Posterior cingulate gyrus (tissue), 11 donors: ENCODE measurements at regions not wholly inside any gene's neighbourhood (a gene's known extent, or its start where the extent isn't known, plus 50 kb on each side); places are given as distances from the start of the nearest gene placed in this dataset.
"Not testable (repeated sequence)": the region's sequence is repeated elsewhere in the genome, so short reads cannot be mapped to it uniquely, and the experiment has no call there.

ENCODE experiments used
- DNase-seq, 10 donors: peaks; one replicate each; pipeline versions ENCODE4 v3.0.0 to v3.0.0-alpha.2; 2020 to 2021; ENCODE audit warnings: mixed read lengths in 3 of 10
- intact Hi-C: fragments of 100-400 bp; cut with DNase I; formaldehyde crosslinking; loops from one replicate; pipeline ENCODE4 v1.15.1; 2023

DNA sequence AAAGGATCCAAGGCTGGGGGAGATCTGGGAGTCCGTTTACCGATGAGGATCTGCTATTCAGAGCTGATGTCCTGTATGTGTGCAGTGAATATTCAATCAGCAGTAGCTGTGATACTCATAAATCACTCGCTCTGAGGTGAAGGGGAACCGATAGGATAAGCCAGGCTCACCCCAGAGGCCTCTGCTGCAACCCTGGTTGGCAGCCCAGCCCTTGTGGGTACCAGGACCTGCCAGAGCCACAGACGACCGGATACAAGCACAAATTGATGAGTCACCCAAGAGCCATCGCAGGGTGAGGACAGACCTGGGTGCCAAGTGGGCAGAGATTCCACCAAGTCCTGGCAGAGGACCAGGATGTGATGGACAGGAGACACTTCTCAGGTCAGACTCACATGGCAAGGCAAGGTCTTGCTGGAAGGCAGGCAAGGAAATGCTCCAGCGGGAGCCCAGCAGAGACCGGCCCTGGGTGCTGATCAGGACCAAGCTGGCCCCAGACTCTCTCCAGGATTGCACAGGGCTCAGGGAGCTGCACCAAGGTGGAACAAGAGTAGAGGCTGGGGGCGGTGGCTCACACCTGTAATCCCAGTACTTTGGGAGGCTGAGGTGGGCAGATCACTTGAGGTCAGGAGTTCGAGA is 112.2 kb upstream of the ZNF479 start:
- DNase-seq: peak in 1 of 10 donors; percentile 52
- intact Hi-C loops: not testable (repeated sequence)

DNA sequence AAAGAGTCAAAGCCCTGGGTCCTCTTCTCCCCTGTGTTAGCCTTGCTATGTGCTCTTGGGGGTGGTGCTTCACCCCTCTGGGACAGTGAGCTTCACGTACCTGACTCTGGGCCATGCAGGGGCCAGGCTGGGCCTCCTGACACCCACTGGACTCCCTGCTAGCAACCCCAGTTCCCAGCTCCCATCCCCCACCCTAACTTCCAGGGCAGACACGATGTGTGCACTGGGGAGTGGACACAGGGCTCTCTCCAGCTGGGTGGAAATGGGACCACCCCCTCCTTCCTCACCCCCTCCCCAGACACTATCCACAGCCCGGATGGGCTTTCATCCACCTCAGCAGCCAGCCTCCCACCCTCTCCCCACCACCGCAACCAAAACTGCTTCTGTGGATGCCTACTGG is 113.0 kb upstream of the ZNF479 start:
- DNase-seq: no peak
- intact Hi-C loops: no loop called here

GRCh38 chr7:57250801-57251200 is 118.6 kb upstream of the ZNF479 start:
- DNase-seq: no peak
- intact Hi-C loops: no loop called here

- DNase-seq: no peak
- intact Hi-C loops: no loop called here
Measured at GRCh38 chr7:57256637-57257375, 124.6 kb upstream of the ZNF479 start.

DNA sequence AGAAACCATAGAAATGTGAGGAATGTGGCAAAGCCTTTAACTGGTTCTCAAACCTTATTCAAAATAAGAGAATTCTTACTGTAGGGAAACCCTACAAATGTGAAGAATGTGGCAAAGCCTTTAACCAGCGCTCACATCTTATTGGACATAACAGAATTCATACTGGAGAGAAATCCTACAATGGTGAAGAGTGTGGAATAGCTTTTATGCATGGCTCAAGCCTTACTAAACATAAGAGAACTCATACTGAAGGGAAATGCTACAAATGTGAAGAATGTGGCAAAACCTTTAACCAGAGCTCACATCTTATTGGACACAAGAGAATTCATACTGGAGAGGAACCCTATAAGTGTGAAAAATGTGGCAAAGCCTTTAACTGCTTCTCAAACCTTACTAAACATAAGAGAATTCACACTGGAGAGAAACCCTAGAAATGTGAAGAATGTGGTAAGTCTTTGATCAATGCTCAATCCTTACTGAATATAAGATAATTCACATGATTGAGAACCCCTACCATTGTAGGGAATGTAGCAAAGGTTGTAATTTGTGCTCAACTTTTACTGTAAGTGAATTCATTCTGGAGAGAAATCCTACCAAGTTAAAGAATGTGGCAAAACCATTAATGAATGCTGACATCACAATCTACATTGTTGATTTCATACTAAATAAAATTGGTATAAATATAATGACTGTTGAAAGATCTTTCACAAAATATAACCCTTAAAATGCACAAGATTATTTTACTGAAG is 142.5 kb upstream of the ZNF479 start:
- intact Hi-C loops: no loop called here
- DNase-seq: no peak

DNA sequence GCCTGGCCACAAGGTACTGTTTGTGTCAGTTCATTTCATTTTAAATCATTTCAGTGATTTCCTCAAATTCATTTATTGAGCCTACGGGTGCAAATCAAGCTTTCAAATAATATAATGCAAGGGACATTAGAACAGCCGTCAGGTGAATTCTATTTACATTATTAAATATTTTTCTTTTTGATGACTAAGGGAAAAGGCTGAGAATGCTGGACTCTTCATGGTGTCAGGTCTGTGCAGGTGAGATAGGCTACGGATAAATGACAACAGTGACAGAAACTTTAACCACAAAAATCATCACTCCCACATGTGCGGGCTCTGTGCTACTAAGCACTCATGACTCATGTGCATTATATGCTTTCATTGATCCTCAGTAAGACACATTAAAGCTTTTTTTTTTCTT is 149.2 kb upstream of the ZNF716 start:
- intact Hi-C loops: no loop called here
- DNase-seq: no peak

DNA sequence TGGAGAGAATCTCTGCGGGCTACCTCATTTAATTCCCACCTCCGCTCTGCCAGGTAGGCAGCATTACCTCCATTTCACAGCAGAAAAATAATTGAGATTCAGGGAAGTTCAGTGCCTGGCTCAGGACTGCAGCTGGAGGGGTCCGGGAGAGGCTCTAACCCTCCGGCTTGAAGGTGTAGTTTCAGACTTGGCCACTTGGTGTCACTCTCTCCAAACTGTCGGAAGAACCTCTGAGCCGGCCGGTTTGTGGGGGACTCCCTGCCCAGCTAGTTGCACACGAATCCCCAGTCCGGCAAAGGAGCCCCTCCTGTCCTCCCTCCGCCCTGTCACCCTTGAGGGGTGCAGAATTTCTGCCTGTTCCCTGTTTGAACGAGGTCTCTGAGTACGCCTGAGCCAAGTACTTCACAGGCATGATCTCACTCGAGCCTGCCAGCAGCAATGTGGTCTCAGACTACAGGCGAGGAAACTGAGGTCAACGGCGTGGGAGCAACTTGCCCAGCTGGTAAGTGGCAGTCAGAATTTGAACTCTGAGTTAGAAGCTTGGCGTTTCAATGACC is 144.7 kb upstream of the ZNF716 start:
- intact Hi-C loops: no loop called here
- DNase-seq: peak in 4 of 10 donors; percentile 3 to 77 (median 45)

GRCh38 chr7:57308631-57309408 is 141.2 kb upstream of the ZNF716 start:
- DNase-seq: peak in 3 of 10 donors; percentile 38 to 82 (median 65)
- intact Hi-C loops: no loop called here

DNA sequence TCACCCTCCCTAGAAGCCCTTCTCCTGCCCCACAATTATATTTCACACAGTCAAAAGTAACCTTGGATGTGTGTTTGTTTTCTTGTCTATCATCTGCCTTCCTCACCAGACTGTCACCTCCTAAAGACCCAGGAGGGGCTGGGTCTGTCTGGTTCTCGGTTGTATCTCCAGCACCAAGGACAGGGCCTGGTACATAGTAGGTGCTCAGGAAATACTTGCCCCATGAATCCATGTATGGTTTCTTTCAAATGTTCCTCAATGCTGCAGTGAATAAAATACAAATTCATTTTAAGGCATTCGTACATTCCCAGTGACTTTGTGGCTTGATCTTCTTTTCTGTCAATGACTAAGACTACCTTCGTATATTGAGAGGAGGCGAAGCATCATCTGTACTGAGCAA is 122.9 kb upstream of the ZNF716 start:
- intact Hi-C loops: no loop called here

DNA sequence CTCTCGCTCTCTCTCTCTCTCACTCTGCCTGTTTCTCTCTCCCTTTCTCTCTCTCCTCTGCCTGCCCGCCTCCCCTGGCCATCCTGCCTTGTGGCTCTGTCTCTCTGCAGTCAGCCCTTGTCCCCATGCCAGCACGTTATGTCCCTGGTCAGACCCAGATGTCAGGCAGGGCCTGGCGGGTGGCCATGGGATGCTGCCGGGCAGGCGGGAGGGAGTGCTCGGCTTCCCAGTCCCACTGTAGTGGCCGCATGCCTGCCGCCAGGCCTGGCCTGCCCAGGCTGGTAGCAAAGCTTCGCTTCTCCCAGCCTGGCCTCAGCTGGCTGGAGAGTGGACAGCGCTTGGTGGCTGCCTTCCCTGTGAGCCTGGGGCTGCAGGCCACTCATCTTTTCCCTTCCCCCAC is 121.5 kb upstream of the ZNF716 start:
- intact Hi-C loops: no loop called here
- DNase-seq: peak in 1 of 10 donors; percentile 72

More for the DNA sequence above, 122.9 kb upstream of the ZNF716 start:
- no peak for DNase-seq

GRCh38 chr7:57328963-57329362 is 121.0 kb upstream of the ZNF716 start:
- intact Hi-C loops: no loop called here
- DNase-seq: peak in 1 of 10 donors; percentile 59

- intact Hi-C loops: no loop called here
- DNase-seq: no peak
Measured at GRCh38 chr7:57339198-57339944, 110.6 kb upstream of the ZNF716 start.

DNA sequence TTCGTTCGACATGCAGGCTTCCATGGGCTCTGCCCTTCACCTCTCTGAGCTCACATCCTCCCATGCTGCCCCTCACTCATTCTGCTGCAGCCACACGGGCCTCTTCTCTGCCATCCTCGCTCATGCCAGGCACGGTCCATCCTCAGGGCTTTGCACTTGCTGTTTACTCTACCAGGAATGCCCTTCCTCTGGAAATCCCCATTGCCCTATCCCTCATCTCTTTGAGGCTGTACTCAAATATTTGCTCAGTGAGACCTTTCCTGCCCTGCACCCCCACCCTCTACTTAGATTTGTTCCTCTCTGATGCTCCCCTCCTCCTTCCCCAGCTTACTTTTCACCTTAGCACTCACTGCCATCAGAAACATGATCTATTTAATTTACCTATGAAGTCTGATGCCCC is 107.0 kb upstream of the ZNF716 start:
- intact Hi-C loops: no loop called here
- DNase-seq: no peak

GRCh38 chr7:57343901-57344622 is 105.9 kb upstream of the ZNF716 start:
- no peak for DNase-seq

DNA sequence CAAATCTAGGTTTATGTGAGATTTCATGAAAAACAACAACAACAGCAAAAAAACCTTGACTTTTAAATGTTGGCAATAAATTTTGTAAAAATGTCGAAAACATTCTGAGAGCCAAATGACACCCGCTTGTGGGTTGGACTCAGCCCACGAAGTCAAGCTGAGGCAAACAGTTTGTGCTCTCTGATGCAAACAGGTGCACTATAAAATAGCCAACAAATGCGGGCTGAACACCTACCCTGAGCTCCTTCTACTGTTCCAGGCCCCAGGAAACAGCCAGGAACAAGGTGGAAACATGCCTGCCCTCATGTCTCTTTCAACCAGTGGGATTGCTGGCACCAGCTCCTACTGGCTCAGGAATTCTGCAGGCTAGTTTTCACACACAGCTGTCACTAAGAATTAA is 105.0 kb upstream of the ZNF716 start:
- no peak for DNase-seq
- intact Hi-C loops: no loop called here

More at GRCh38 chr7:57343901-57344622, 105.9 kb upstream of the ZNF716 start:
- intact Hi-C loops: no loop called here

DNA sequence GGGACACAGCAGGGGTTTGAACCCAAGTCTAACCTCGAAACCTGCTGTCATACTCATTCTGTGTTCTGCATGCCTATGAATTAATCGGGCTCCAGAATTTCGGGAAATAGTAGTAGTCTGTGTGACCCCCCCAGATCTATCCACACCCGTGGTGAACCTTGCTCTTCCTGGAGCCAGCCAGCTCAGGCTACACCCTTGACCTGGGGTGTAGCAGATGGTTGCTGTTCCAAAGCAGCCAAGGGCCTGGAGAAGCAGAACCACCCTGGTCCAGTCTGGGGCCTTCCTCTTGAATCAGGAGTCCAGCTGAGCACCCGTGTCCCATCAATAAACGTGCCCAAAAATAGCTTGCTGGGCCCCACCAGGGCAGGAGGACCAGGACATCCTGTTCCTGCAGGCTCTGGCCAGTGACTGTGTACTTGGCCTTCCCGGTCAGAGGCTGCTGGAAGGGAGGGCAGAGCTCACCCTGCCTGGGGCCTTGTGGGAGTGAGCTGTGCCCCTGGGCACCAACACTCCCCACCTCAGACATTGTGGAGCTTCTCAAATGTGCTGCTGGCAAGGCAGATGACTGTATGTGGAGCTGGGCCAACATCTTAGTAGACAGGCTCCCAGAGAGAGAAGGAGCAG is 101.2 kb upstream of the ZNF716 start:
- intact Hi-C loops: no loop called here
- DNase-seq: no peak

DNA sequence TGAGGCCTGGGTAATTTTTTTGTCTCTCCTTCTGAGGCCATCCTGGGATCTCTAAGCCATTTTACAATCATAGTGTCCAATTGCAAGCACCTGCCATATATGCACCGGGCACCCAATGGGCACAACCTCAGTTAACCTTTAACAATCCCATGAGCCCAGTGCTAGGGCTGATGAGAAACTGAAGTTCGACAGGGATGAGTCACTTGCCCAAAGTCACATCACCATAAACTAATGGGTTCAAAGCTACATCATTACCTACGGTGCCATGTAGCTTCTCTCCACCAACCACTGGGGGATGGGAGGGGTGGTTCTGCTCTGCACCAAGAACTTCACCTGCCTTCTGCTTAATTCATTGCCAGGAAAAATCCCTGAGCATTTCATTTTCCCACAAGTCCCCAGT is 95.8 kb upstream of the ZNF716 start:
- DNase-seq: no peak
- intact Hi-C loops: no loop called here

GRCh38 chr7:57354679-57355338 is 95.2 kb upstream of the ZNF716 start:
- intact Hi-C loops: no loop called here
- no peak for DNase-seq
